ENCODE measurements at regions not wholly inside any gene's neighbourhood (a gene's known extent, or its start where the extent isn't known, plus 50 kb on each side); places are given as distances from the start of the nearest gene placed in this dataset.

- Histone ChIP-seq H3K4me1 (no peaks in the 10 kb centered on the region), H3K27ac (no peak overlapping the region), H3K4me3 (no peak overlapping the region), H3K27me3 (no peaks in the 10 kb centered on the region), H3K9me3 (no peaks in the 10 kb centered on the region), H3K36me3 (no peaks in the 10 kb centered on the region)
- intact Hi-C loops (cut with DNase I; ENCODE audit: low total_unique reads): no loop called here
- TF ChIP-seq CTCF (IDR thresholded peaks at IDR 0.05): no peak
- TF ChIP-seq POLR2AphosphoS5 (IDR thresholded peaks at IDR 0.05): no peak
- no peak for DNase-seq (ENCODE audit: low spot score in 2 of 2)
Observed at GRCh38 chr1:191174298-191174697, 696.6 kb upstream of the BRINP3 start.

GRCh38 chr1:191176131-191176530 is 698.5 kb upstream of the BRINP3 start:
- Histone ChIP-seq H3K4me3 (no peak overlapping the region), H3K27ac (no peak overlapping the region), H3K4me1 (no peaks in the 10 kb centered on the region), H3K9me3 (no peaks in the 10 kb centered on the region), H3K36me3 (no peaks in the 10 kb centered on the region), H3K27me3 (no peaks in the 10 kb centered on the region)
- no peak for DNase-seq (ENCODE audit: low spot score in 2 of 2)
- intact Hi-C loops (cut with DNase I; ENCODE audit: low total_unique reads): no loop called here
- TF ChIP-seq POLR2A (IDR thresholded peaks at IDR 0.05): no peak
- TF ChIP-seq CTCF (IDR thresholded peaks at IDR 0.05): no peak
- no peak for TF ChIP-seq POLR2AphosphoS5 (IDR thresholded peaks at IDR 0.05)

- TF ChIP-seq CTCF (IDR thresholded peaks at IDR 0.05): no peak
- no peak for TF ChIP-seq POLR2AphosphoS5 (IDR thresholded peaks at IDR 0.05)
- no peak for TF ChIP-seq POLR2A (IDR thresholded peaks at IDR 0.05)
- no peaks in the 10 kb centered on the region for H3K9me3 ChIP-seq
- no peak for DNase-seq (ENCODE audit: low spot score in 2 of 2)
- H3K4me3 ChIP-seq: no peak overlapping the region
- H3K36me3 ChIP-seq: no peaks in the 10 kb centered on the region
- H3K4me1 ChIP-seq: no peaks in the 10 kb centered on the region
- H3K27ac ChIP-seq: no peak overlapping the region
- H3K27me3 ChIP-seq: no peaks in the 10 kb centered on the region
- intact Hi-C loops (cut with DNase I; ENCODE audit: low total_unique reads): no loop called here
Observed at GRCh38 chr1:191206513-191207207, 729.0 kb upstream of the BRINP3 start.

GRCh38 chr1:191222206-191222605 is 744.5 kb upstream of the BRINP3 start:
- DNase-seq (ENCODE audit: low spot score in 2 of 2): no peak
- TF ChIP-seq POLR2A (IDR thresholded peaks at IDR 0.05): no peak
- TF ChIP-seq POLR2AphosphoS5 (IDR thresholded peaks at IDR 0.05): no peak
- no peak for TF ChIP-seq CTCF (IDR thresholded peaks at IDR 0.05)
- peaks cover 4 to 10% of the 10 kb centered on the region in 2 donors for H3K9me3 ChIP-seq
- no peak overlapping the region for H3K27ac ChIP-seq
- H3K4me3 ChIP-seq: no peak overlapping the region
- intact Hi-C loops (cut with DNase I; ENCODE audit: low total_unique reads): no loop called here
- no peaks in the 10 kb centered on the region for H3K36me3 ChIP-seq
- no peaks in the 10 kb centered on the region for H3K4me1 ChIP-seq
- H3K27me3 ChIP-seq: no peaks in the 10 kb centered on the region

- Histone ChIP-seq H3K27me3 (no peaks in the 10 kb centered on the region), H3K36me3 (no peaks in the 10 kb centered on the region), H3K9me3 (no peaks in the 10 kb centered on the region), H3K27ac (no peak overlapping the region), H3K4me1 (no peaks in the 10 kb centered on the region), H3K4me3 (no peak overlapping the region)
- TF ChIP-seq CTCF (IDR thresholded peaks at IDR 0.05) (no peak), POLR2A (IDR thresholded peaks at IDR 0.05) (no peak), POLR2AphosphoS5 (IDR thresholded peaks at IDR 0.05) (no peak)
- intact Hi-C loops (cut with DNase I; ENCODE audit: low total_unique reads): no loop called here
- no peak for DNase-seq (ENCODE audit: low spot score in 2 of 2)
Observed at GRCh38 chr1:191240925-191241324, 763.3 kb upstream of the BRINP3 start.
